HUES48 (cell line): ENCODE measurements at regions not wholly inside any gene's neighbourhood (a gene's known extent, or its start where the extent isn't known, plus 50 kb on each side); places are given as distances from the start of the nearest gene placed in this dataset.
"Not testable (repeated sequence)": the region's sequence is repeated elsewhere in the genome, so short reads cannot be mapped to it uniquely, and the experiment has no call there.

Source experiments
- H3K27ac ChIP-seq: one replicate; pipeline ENCODE4 v1.7.0; 2013; ENCODE audit warnings: low read depth, low read length, inconsistent platforms
- H3K27me3 ChIP-seq: 2 replicates; pipeline ENCODE4 v1.6.1; 2013; ENCODE audit warnings: mild to moderate bottlenecking, low read length; ENCODE audit not compliant: control insufficient read depth, insufficient read depth
- H3K36me3 ChIP-seq: 2 replicates; pipeline ENCODE4 v1.6.1; 2013; ENCODE audit warnings: low read length; ENCODE audit not compliant: control insufficient read depth, insufficient read depth
- H3K4me1 ChIP-seq: 2 replicates; pipeline ENCODE4 v1.6.1; 2013; ENCODE audit warnings: mild to moderate bottlenecking, low read length; ENCODE audit not compliant: control insufficient read depth, insufficient read depth
- H3K4me3 ChIP-seq: 2 replicates; pipeline ENCODE4 v1.5.1; 2013; ENCODE audit warnings: mild to moderate bottlenecking, low read depth, low read length
- H3K9ac ChIP-seq: 2 replicates; pipeline ENCODE4 v1.6.1; 2013; ENCODE audit warnings: mild to moderate bottlenecking, low read depth, low read length, moderate library complexity
- H3K9me3 ChIP-seq: 2 replicates; pipeline ENCODE4 v1.6.1; 2013; ENCODE audit warnings: low read length; ENCODE audit not compliant: control insufficient read depth, insufficient read depth

DNA sequence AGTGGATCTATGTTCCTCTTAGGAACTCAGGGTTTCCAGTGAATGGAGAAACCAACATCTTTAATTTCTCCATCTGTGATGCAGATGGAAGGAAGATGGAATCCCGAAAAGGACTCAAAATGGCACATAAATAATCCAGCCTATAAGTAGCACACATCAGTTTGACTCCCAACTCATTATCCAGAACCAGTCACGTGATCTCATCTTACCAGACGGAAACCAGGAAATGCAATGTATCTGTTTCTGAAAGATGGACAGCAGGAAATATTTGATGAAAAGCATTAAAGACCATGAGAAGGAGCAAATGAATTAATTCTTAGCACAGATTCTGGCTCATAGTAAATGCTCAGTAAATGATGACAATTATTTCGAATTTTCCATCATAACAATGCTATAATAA is 443.1 kb upstream of the FMR1 start:
- Histone ChIP-seq H3K9ac (no peak overlapping the region), H3K4me1 (no peaks in the 10 kb centered on the region), H3K4me3 (no peak overlapping the region), H3K9me3 (peaks cover 16% of the 10 kb centered on the region; the same call in 1 of the 2 replicates), H3K36me3 (no peaks in the 10 kb centered on the region), H3K27me3 (no peaks in the 10 kb centered on the region), H3K27ac (no peak overlapping the region)

DNA sequence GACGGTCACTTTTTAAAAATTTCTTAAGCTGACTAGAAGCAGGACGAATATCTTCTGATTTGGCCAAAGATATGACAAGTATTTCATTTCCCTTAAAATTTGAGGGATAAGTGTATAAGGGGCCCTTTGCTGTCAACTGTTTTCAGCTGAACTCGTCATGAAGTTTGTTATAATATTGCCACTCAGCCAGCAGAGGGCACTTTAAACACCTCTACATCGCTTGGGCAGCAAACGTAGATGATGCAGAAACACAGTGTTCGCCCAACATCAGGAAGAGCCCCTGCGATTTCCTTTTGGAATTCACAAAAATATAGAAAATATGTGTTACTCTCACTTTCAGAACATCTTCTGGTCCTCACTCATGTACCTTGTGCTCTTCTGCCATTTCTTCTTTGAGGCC is 435.7 kb upstream of the FMR1 start:
- Histone ChIP-seq H3K36me3 (no peaks in the 10 kb centered on the region), H3K4me3 (no peak overlapping the region), H3K9me3 (peaks cover 8% of the 10 kb centered on the region; the same call in 1 of the 2 replicates), H3K27me3 (no peaks in the 10 kb centered on the region), H3K9ac (no peak overlapping the region), H3K27ac (no peak overlapping the region), H3K4me1 (no peaks in the 10 kb centered on the region)

DNA sequence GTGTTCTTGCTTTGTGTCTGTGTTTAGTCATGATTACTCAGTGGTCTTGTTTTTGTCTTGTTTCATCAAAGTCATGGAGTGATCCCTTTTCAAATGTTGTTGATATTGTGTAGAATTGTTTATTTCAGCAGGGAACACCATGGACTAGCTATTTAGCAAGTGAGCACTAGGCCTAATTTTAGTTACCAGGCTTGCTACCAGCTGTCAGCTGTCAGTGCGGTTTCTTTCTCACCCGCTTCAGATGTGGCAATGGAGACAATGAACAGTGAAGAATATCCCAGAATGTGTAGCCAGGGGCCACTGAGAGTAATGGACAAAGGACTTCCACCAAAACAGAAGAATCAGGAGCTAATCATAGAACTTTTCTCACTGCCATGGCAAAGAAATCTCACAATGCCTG is 432.8 kb upstream of the FMR1 start:
- H3K9me3 ChIP-seq = 0 out of 2 replicates have a peak, but pooled peaks cover 6% of the 10 kb centered on the region

DNA sequence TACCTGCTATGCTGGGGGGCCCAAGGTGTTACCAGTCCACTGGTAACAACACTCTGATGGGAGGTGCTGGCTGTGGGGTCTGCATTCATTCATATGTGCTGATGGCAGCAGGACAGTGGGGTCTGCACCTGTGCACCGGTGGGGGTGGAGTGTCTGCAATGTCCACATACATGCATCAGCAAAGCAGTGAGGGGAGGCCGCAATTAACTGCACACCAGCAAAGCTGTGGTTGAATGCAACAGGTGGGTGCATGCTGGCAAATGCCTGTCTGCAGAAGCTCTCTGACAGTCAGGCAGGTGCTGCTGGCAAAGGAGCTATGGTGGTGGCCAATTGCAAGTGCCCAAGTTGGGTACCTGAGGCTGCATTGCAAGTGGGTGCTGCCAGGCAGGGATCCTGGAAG is 426.5 kb upstream of the FMR1 start:
- Histone ChIP-seq H3K36me3 (no peaks in the 10 kb centered on the region), H3K4me1 (no peaks in the 10 kb centered on the region), H3K9me3 (peaks cover 16% of the 10 kb centered on the region), H3K9ac (no peak overlapping the region), H3K27me3 (no peaks in the 10 kb centered on the region), H3K4me3 (no peak overlapping the region), H3K27ac (no peak overlapping the region)

More for the DNA sequence above, 432.8 kb upstream of the FMR1 start:
- H3K4me3 ChIP-seq = no peak overlapping the region
- H3K36me3 ChIP-seq = no peaks in the 10 kb centered on the region
- no peaks in the 10 kb centered on the region for H3K4me1 ChIP-seq
- no peak overlapping the region for H3K9ac ChIP-seq
- no peak overlapping the region for H3K27ac ChIP-seq
- no peaks in the 10 kb centered on the region for H3K27me3 ChIP-seq

DNA sequence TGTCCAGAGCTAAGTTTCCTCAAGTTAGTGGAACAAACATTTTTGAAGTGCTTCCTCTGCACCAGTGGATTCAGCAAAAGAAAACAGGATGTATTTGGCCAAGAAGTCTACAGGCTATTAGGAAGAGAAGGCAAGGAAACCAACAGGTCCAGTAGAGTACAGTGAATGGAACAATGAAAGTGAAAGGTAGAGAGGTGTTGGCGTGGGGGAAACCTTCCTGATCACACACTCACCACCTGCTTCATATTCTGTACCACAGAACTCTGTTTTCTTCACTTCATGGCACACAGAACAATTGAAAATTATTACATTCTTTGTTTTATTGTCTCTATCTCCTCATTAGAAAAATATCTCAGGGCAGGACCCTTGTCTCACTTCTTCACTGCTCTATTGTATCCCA is 417.4 kb upstream of the FMR1 start:
- Histone ChIP-seq H3K9ac (no peak overlapping the region), H3K27me3 (no peaks in the 10 kb centered on the region), H3K36me3 (no peaks in the 10 kb centered on the region), H3K9me3 (peaks cover 16% of the 10 kb centered on the region), H3K4me1 (peaks cover 11% of the 10 kb centered on the region), H3K4me3 (no peak overlapping the region), H3K27ac (no peak overlapping the region)

DNA sequence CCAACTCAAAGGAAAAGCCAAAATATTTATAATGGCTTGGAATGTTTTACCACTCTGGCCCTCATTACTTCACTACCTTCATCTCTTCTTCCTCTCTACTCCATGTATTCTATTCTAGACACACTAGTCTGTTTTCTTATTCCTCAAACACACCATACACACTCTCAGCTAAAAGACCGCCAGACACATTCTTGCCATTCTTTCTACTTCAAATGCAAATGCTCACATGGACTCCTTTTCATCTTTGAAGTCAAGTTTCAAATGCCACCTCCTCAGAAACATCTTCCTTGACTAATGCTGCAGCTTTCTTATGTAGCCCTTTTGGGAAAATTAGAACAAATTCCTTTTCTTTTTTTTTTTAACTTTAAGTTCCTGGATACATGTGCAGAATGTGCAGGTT is 412.9 kb upstream of the FMR1 start:
- H3K27ac ChIP-seq = no peak overlapping the region
- H3K4me1 ChIP-seq = peaks cover 13% of the 10 kb centered on the region
- no peak overlapping the region for H3K9ac ChIP-seq
- H3K9me3 ChIP-seq = peaks cover 26% of the 10 kb centered on the region
- H3K27me3 ChIP-seq = no peaks in the 10 kb centered on the region
- no peak overlapping the region for H3K4me3 ChIP-seq
- H3K36me3 ChIP-seq = no peaks in the 10 kb centered on the region

DNA sequence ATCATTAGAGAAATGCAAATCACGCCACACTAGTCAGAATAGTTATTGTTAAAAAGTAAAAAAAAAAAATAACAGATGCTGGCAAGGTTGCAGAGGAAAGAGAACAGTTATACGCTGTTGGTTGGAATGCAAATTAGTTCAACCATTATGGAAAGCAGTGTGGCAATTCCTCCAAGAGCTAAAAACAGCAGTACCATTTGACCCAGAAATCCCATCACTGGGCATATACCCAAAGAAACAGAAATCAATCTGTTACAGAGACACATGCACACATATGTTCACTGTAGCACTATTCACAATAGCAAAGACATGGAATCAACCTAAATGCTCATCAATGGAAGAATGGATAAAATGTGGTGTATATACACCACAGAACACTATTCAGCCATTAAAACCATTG is 388.7 kb upstream of the FMR1 start:
- H3K27me3 ChIP-seq = no peaks in the 10 kb centered on the region
- no peak overlapping the region for H3K4me3 ChIP-seq
- H3K27ac ChIP-seq = no peak overlapping the region
- peaks cover 13% of the 10 kb centered on the region for H3K9me3 ChIP-seq
- no peaks in the 10 kb centered on the region for H3K36me3 ChIP-seq
- H3K4me1 ChIP-seq = no peaks in the 10 kb centered on the region
- H3K9ac ChIP-seq = no peak overlapping the region

DNA sequence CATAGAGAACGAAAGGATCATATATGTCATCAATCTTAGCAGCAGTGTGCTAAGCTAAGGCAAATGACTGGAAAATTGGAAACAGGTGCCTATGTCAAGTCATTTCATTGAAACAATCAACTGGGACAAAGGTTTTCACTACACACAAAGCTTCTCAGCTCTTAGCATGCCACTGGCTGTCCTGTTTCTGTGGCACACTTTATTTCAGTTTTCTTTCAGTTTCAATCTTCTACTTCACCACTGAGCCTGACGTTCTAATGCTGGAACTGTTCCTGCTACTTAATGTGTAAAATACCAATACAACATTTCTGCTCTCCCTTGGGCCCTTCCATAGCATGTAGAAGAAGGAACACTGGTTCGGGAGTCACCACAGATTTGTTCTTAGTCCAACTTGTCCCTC is 378.3 kb upstream of the FMR1 start:
- H3K27me3 ChIP-seq = no peaks in the 10 kb centered on the region
- no peaks in the 10 kb centered on the region for H3K36me3 ChIP-seq
- no peaks in the 10 kb centered on the region for H3K4me1 ChIP-seq
- H3K4me3 ChIP-seq = no peak overlapping the region
- no peak overlapping the region for H3K27ac ChIP-seq
- H3K9me3 ChIP-seq = peaks cover 15% of the 10 kb centered on the region; the same call in 1 of the 2 replicates
- no peak overlapping the region for H3K9ac ChIP-seq

DNA sequence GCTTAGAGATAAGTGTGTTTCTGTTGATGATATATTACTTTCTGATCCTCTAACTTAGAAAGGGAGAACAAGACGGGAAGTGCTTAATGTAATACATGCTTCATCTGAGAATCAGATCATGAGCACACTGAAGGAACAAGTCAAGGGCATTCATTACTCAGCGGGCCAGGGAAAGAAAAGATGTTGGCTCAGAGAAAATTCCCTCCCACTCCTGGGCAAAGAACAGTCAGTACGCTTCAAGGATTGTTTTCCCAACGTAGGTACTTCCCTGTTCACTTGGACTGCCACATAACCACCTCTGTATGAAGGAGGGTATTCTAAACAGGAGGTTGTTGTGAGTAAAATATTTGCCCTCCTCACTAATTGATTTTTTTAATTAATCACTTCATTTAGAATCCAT is 374.5 kb upstream of the FMR1 start:
- no peak overlapping the region for H3K4me3 ChIP-seq
- H3K27me3 ChIP-seq = no peaks in the 10 kb centered on the region
- H3K4me1 ChIP-seq = no peaks in the 10 kb centered on the region
- H3K36me3 ChIP-seq = no peaks in the 10 kb centered on the region
- no peak overlapping the region for H3K27ac ChIP-seq
- 0 out of 2 replicates have a peak, but pooled peaks cover 8% of the 10 kb centered on the region for H3K9me3 ChIP-seq
- no peak overlapping the region for H3K9ac ChIP-seq

DNA sequence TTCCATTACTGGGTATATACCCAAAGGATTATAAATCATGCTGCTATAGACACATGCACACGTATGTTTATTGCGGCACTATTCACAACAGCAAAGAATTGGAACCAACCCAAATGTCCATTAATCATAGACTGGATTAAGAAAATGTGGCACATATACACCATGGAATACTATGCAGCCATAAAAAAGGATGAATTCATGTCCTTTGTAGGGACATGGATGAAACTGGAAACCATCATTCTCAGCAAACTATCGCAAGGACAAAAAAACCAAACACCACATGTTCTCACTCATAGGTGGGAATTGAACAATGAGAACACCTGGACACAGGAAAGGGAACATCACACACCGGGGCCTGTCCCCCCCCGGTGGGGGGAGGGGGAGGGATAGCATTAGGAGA is 363.7 kb upstream of the FMR1 start:
- not testable (repeated sequence) for H3K27ac ChIP-seq, H3K9me3 ChIP-seq, H3K4me3 ChIP-seq, H3K4me1 ChIP-seq, H3K9ac ChIP-seq, H3K27me3 ChIP-seq, H3K36me3 ChIP-seq

DNA sequence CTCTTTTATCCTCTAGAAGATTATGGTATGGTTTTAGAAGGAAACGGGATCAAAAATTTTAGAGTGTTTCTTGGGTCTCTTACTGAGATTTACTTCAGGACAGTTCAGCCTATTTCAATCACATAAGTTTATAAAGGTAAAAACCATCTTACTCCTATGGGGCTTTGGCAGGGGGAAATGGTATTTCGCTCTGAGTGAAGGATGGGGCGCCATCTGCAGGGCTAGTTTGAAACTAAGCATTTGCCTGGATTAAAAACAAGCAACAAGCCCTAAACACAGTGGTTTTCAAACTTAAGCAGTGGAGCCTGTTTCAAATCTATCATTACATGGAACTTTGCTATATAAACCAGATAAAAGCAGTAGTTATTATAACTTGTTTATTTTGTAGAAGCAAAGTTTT is 361.5 kb upstream of the FMR1 start:
- Histone ChIP-seq H3K27ac (no peak overlapping the region), H3K27me3 (no peaks in the 10 kb centered on the region), H3K9me3 (peaks cover 8% of the 10 kb centered on the region), H3K9ac (no peak overlapping the region), H3K4me1 (no peaks in the 10 kb centered on the region), H3K4me3 (no peak overlapping the region), H3K36me3 (no peaks in the 10 kb centered on the region)

DNA sequence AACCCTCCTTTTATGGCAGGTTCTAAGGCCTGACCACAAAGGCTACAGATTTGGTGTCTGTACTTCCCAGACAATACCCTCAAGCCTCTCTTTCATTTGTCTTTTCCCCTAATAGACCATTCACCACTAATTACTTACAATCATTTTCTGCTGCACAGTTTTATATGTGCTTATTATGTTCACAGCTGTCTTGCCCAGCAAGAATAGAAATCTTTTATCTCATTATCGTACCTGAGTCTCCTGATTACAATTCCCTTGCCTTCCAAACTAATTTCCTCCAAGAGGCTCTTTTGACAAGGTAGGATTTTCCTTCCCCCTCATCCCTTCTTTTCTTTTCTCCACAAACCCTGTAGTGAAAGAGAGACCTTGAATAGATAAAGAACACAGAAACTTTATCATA is 352.5 kb upstream of the FMR1 start:
- Histone ChIP-seq H3K9ac (no peak overlapping the region), H3K36me3 (no peaks in the 10 kb centered on the region), H3K27me3 (no peaks in the 10 kb centered on the region), H3K4me3 (no peak overlapping the region), H3K27ac (no peak overlapping the region), H3K4me1 (no peaks in the 10 kb centered on the region), H3K9me3 (peaks cover 3% of the 10 kb centered on the region)
